Activated CD4-positive, alpha-beta T cell treated with anti-CD3 and anti-CD28 coated beads, Interleukin-2, Interleukin-6, amounts not matched to agents 100 ng/mL and 50 ng/mL, durations not matched to agents 16 hours and 8 hours (primary cell): ENCODE measurements at regions not wholly inside any gene's neighbourhood (a gene's known extent, or its start where the extent isn't known, plus 50 kb on each side); places are given as distances from the start of the nearest gene placed in this dataset.

Experiments
- DNase-seq: peaks from one replicate; pipeline ENCODE4 v3.0.0-alpha.2; 2020

DNA sequence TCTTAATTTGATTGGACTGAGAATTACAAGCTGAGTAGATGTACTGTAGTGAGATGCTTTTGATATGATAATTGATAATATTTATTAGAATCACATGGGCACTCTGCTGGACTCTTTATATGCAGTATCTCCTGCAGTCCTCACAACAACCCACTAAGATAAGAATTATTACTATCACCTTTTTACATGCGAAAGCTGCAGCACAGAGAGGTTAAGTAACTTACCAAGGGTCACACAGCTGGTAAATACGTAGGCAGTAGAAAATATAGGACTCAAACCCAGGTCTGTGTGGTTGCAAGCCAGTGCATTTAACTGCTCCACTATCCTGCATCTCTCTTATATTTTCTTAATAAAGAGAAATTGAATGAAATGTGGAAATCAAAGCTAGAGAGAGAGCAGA is 392.8 kb upstream of the RORA start:
- DNase-seq: no peak

DNA sequence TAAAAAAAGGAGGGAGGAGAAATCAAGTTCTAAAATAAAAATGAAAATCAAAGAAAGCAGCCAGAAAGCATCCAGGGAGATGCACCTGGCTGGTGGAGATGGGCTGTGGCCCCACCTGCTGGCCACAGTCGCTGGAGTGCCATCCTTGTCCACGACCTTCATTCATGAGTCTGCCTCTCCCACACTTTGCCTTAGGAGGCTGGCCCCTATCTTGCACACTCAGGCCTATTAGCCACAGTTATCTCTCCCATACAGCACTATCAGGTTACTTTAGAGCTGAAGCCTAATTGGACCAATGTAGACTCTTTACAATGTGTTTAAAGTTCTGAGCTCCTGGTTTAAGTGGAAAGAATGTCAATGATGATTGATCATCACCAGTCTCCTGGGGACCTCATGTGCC is 392.0 kb upstream of the RORA start:
- peak; percentile 7 for DNase-seq

- DNase-seq: no peak
Measured at GRCh38 chr15:61620151-61620550, 391.0 kb upstream of the RORA start.

- no peak for DNase-seq
Measured at GRCh38 chr15:61613729-61614128, 384.6 kb upstream of the RORA start.

GRCh38 chr15:61613138-61613537 is 384.0 kb upstream of the RORA start:
- DNase-seq: no peak

DNA sequence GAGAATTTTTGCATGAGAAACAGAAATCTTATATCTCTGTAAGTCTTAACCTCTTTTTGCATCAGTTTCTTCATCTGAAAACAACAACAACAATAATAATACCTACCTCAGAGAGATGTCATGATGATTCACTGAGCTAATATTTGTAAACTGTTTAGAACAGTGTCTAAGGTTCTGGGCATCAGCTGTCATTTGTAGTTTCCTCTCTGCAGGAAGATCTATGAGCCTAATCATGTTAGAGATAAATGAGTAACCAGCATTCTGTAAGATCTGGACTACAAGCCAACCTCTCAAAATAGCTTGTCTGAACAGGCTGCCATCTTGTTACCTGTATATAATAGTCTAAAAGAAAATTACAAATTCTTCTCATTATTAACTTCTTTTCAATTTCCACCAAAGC is 383.0 kb upstream of the RORA start:
- no peak for DNase-seq

DNA sequence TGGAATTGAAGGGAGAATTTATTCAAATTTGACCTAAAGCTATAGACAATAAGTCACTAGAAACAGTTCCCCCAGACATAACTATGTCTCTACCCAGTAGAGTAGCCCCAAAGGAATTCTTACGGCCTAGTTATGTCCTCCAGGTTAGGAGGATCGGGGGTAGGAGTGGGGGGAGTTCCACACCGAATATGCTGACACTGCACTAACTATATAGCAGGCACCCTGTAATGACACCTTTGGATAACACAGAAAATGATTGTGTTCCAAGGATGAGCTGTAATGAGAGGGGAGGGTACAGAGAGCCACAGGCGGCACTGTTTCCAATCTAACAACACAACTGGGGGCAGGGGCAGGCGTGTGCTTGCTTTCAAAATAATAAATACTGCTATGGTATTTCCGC is 376.2 kb upstream of the RORA start:
- no peak for DNase-seq

GRCh38 chr15:61598655-61599054 is 369.6 kb upstream of the RORA start:
- DNase-seq: no peak

DNA sequence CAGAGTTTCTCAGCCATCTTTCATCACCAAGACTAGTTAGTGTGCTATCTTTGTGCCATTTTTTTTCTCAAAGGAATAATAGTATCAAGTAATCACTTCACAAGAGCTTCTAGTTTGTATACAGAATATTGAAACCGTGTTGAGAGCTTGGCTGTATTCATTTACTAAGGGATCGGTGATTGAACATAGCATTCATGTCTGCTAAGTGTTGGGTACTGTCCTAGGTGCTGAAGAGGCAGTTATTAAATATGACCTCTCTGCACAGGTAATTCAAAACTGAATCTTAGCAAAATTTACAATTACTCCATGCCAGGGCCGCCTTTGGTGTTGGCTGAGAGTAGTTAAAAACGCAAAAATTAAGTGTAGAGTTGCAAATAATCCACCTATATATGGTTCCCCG is 355.3 kb upstream of the RORA start:
- no peak for DNase-seq

DNA sequence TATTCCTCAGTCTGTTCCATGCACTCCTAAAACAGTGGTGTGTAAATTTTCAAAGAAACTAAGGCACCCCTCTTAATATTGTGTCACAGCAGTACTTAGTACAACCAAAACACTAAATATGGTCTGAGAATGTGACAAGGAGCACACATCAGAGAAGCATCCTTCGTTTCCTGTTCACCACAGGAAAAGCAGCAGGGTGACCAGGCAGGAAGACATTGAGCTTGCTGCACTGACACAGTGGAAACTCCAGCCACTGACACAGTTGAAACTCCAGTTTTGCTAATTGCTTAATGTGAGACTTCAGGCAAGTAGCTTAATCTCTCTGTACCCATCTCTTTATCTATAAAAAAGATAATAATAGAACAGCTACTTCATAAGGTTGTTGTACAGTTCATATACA is 353.0 kb upstream of the RORA start:
- no peak for DNase-seq

GRCh38 chr15:61575597-61575996 is 346.5 kb upstream of the RORA start:
- no peak for DNase-seq

DNA sequence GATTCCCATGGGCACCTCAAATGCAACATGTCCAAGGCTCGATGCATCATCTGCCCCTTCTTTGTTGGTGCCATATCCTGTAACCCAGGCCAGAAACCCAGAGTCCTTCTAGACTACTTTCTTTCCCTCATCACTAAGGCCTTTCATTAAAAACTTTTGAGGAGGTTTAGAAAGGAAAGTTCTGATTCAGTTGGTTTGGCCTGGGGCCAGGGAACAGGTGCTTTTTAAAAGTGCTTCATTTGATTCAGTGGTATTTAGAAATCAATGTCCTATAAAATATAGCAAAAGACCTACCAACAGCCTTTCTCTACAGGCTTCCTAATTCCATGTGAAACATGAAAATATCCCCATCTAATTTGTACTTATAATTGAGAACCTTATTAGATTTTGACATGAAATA is 341.9 kb upstream of the RORA start:
- DNase-seq: no peak

GRCh38 chr15:61564785-61565184 is 335.7 kb upstream of the RORA start:
- DNase-seq: no peak

DNA sequence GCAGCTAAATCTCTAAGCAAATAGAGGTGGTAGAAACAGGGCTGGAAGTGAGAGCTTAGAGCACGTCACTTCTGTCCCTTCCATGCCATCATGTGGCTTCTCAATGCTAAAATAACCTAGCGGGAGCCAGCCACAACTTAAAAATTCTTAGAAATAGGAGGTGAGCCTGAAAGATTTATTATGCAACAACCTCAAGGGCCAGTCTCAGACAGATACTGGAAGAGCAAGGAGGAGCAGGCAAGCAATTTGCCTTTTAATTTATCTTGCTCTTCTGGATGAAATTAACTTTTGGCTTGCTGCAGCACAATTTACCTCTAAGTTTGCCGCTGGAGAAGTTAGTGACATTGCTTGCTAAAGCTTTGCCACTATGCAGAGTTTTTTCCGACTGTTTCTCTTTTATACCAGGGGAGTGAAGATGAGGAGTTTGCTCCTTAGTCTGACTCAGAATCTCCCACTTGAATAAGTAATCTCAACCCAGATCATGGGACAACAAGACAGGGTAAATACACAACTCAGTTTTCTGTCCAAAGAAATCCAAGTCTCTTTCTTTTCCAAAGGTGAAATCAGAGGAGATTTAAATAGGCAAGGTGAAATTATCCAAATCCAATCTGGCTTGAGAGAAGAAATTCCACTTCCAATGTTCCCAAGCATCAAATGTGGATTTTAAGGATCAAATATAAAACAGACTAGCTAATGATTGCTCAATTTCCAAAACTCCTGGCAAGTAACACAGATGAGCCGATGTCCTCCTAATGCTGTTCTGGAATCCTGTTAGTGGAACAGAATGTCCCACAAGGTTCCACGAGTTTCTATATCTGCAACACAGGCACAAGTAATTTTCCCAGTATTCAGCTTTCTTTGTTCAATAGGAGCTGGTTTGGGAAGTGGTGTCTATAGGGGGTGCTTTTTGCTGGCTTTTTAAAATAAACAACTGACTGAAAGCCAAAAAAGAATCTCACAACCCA is 329.4 kb upstream of the RORA start:
- DNase-seq: no peak

GRCh38 chr15:61556037-61556648 is 327.0 kb upstream of the RORA start:
- DNase-seq: peak; percentile 10

GRCh38 chr15:61549727-61550126 is 320.6 kb upstream of the RORA start:
- no peak for DNase-seq

GRCh38 chr15:61545763-61546162 is 316.7 kb upstream of the RORA start:
- no peak for DNase-seq

- no peak for DNase-seq
Measured at GRCh38 chr15:61541516-61541915, 312.4 kb upstream of the RORA start.

GRCh38 chr15:61537337-61537736 is 308.2 kb upstream of the RORA start:
- no peak for DNase-seq

DNA sequence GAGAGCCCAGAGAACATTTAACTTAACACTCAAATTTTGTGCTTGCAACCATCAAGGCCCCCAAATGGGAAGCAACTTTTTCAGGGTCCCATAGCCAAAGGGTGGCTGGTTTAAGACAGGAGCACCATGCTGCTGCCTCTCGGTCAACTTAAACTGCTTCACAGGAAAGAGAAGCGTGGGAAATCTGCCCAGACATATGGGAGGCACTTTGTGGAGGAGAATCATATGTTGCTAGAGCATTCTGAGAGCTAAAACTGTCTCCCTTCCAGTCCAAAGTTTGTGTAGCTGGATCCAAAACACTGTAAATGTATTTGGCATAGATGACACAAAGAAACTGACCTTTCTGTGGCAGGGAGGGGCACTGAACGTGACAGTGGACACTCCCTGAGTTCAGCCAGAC is 305.9 kb upstream of the RORA start:
- DNase-seq: no peak

GRCh38 chr15:61530769-61531168 is 301.7 kb upstream of the RORA start:
- no peak for DNase-seq

DNA sequence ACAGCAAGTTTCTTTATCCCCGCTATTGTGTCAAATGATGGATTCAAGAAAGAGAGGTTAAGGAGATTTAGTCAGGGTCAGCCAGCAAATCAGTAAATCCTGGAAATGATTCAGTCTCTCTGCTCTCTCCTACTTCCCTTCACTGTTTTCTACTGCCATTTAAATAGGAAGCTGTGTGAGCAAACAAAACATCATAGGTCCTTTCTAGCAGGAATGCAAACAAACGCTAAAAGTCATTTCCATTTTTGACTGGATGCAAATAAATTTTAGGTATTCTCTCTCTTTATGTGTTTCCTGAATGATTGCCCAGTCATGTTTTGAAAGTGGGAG is 299.4 kb upstream of the RORA start:
- no peak for DNase-seq

GRCh38 chr15:61527836-61528580 is 298.9 kb upstream of the RORA start:
- DNase-seq: no peak

DNA sequence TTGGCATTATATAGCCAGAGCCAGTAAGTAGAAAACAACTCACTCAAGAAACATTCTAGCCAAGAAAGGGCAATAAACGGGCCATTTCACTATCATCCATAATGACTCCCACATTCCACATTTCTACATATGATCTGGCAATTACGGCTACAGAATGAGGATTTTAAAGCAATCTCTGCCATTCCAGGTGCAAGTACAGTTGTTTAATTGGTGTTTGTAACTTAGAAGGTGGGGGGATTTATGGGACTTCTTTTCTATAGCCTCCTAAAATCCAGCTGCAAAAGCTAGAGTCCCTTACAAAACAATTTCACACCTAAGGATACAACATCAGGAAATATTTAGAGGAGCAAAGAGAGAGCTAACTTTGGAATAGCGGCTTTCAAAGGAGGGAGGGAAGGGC is 295.4 kb upstream of the RORA start:
- DNase-seq: no peak
